Heart left ventricle (tissue), 13 donors: ENCODE measurements at regions not wholly inside any gene's neighbourhood (a gene's known extent, or its start where the extent isn't known, plus 50 kb on each side); places are given as distances from the start of the nearest gene placed in this dataset.

Source experiments
- CTCF ChIP-seq, 12 donors: fragments of 200-600 bp; sonication (generic) in 4 of 12; IDR thresholded peaks; one replicate each; pipeline versions ENCODE4 v1.5.0 to v1.8.0; 2018 to 2022; ENCODE audit warnings: antibody characterized with exemption in 12 of 12, mild to moderate bottlenecking in 5 of 12
- POLR2A ChIP-seq, 2 donors: fragments of 450-650 bp; IDR thresholded peaks; one replicate each; pipeline ENCODE4 v1.6.1; 2017; ENCODE audit warnings: antibody characterized with exemption in 2 of 2, mild to moderate bottlenecking in 2 of 2, moderate library complexity in 2 of 2
- donor health status: ischemic (EF 13 %, LVEDD 7.1; RV severe dilation, severe dysfunction).
- donor health status: DM: no; HTN: yes; CAD: no.
- donor health status: DM: no; HTN: no; CAD: no.
- donor health status: ischemic (EF 25% LVEDD 6.9; RV normal size, moderate dysfunction).
- donor health status: ischemic (EF 25% LVEDD 5.7; RV mildly dilated, moderate dysfunction).
- donor health status: ischemic (EF 35%, LVEDD 5.7; RV mildly dilated, moderate dysfunction).
- donor health status: nonischemic (EF 11% LVEDD 7.7; RV severe dilation, severe dysfunction).
- donor health status: DM: yes; HTN: yes; CAD: no.
- donor health status: PGD.
- donor health status: ischemic (EF 29% LVEDD 5.4; RV normal size, mild dysfunction).
- donor health status: nonischemic (EF 23%, LVEDD 6.1; RV moderate dilation, normal function).

- no peak for TF ChIP-seq CTCF (IDR thresholded peaks at IDR 0.05)
- TF ChIP-seq POLR2A (IDR thresholded peaks at IDR 0.05) = no peak
Observed at GRCh38 chr10:78338717-78339116, 305.1 kb downstream of the RPS24 start.
